GM12878 (cell line): ENCODE measurements at regions not wholly inside any gene's neighbourhood (a gene's known extent, or its start where the extent isn't known, plus 50 kb on each side); places are given as distances from the start of the nearest gene placed in this dataset.

Experiments
- ATAC-seq: fragments of 200-7000 bp; cut with Tn5 transposase; 3 replicates; pipeline ENCODE4 v1.9.1; 2020; ENCODE audit warnings: mild to moderate bottlenecking, moderate library complexity
- BruUV-seq: library from RNA; stranded (reverse); fragments of 400-500 nt; replicated peaks from 2 replicates; lab custom pipeline; 2021; lab: Mats Ljungman, UMichigan
- CTCF ChIA-PET: fragments of 300-600 bp; sonication (Branson Sonifier 250); formaldehyde crosslinking; extraction: SDS; loops from one replicate; lab custom pipeline; 2021; ENCODE audit warnings: inconsistent platforms; lab: Yijun Ruan, JAX
- POLR2A ChIA-PET: fragments of 350-600 bp; formaldehyde crosslinking; extraction: SDS; loops from one replicate; lab custom pipeline; 2021; ENCODE audit warnings: inconsistent platforms; lab: Charles Lee
- RAD21 ChIA-PET: fragments of 300-600 bp; sonication (Branson Sonifier 250); formaldehyde crosslinking; loops from one replicate; lab custom pipeline; 2023; ENCODE audit warnings: antibody characterized with exemption; ENCODE audit not compliant: unreplicated experiment; lab: Charles Lee
- SMC1A ChIA-PET: fragments of 300-600 bp; sonication (Branson Sonifier 250); formaldehyde crosslinking; loops from one replicate; lab custom pipeline; 2023; ENCODE audit not compliant: unreplicated experiment, uncharacterized antibody; lab: Charles Lee
- DNase-seq: peaks from one replicate; pipeline ENCODE4 v3.0.0-alpha.2; 2011; ENCODE audit warnings: low read depth, low spot score
- FAIRE-seq: peaks from 3 replicates; lab custom pipeline; 2011; peaks lifted over from hg19 to GRCh38; lab: Jason Lieb, UNC
- H2AFZ ChIP-seq: 2 replicates; pipeline ENCODE4 v1.6.0; 2011; ENCODE audit warnings: low read depth, low read length, control low read depth; ENCODE audit not compliant: control insufficient read depth
- H3K27ac ChIP-seq: 2 replicates; pipeline ENCODE4 v1.5.1; 2011; ENCODE audit warnings: control low read depth; ENCODE audit not compliant: control insufficient read depth, insufficient read depth
- H3K27me3 ChIP-seq, 2 experiments: replicated peaks in 1 of 2; 2 replicates each; pipeline versions ENCODE4 v1.6.0 to v1.6.1; 2011; ENCODE audit warnings: low read length in 1 of 2; ENCODE audit not compliant: control insufficient read depth in 2 of 2, insufficient read depth in 2 of 2
- H3K36me3 ChIP-seq, 2 experiments: 2 replicates each; pipeline ENCODE4 v1.5.1; 2011; ENCODE audit warnings: low read length in 1 of 2; ENCODE audit not compliant: control insufficient read depth in 2 of 2, insufficient read depth in 2 of 2
- H3K4me1 ChIP-seq: 2 replicates; pipeline ENCODE4 v1.6.1; 2011; ENCODE audit warnings: mild to moderate bottlenecking, low read length, moderate library complexity, mixed read lengths; ENCODE audit not compliant: control insufficient read depth, insufficient read depth
- H3K4me2 ChIP-seq: 2 replicates; pipeline ENCODE4 v1.6.0; 2011; ENCODE audit warnings: control low read depth; ENCODE audit not compliant: control insufficient read depth, insufficient read depth
- H3K4me3 ChIP-seq: fragments of 200-600 bp; sonication (generic); 2 replicates; pipeline ENCODE4 v1.5.1; 2016
- H3K79me2 ChIP-seq: 2 replicates; pipeline ENCODE4 v1.6.0; 2011; ENCODE audit warnings: low read length; ENCODE audit not compliant: control insufficient read depth, insufficient read depth
- H3K9ac ChIP-seq: 2 replicates; pipeline ENCODE4 v1.8.0; 2011; ENCODE audit warnings: low read length, control low read depth, mixed read lengths; ENCODE audit not compliant: control insufficient read depth, insufficient read depth
- H3K9me3 ChIP-seq: replicated peaks from 3 replicates; pipeline ENCODE4 v1.5.1; 2011; ENCODE audit warnings: mild to moderate bottlenecking, low read length; ENCODE audit not compliant: control insufficient read depth, insufficient read depth
- H4K20me1 ChIP-seq: 2 replicates; pipeline ENCODE4 v1.6.0; 2011; ENCODE audit not compliant: control insufficient read depth, insufficient read depth
- BACH1 ChIP-seq: fragments of 450-650 bp; IDR thresholded peaks from 2 replicates; pipeline ENCODE4 v1.6.1; 2017; ENCODE audit warnings: mild to moderate bottlenecking, borderline replicate concordance
- BHLHE40 ChIP-seq, 2 experiments: fragments of 450-650 bp in 1 of 2; IDR thresholded peaks; 2 replicates each; pipeline ENCODE4 v1.6.1; 2011 to 2017; ENCODE audit warnings: low read depth in 2 of 2, borderline replicate concordance in 1 of 2, improper control_type of control experiment in 1 of 2, low read length in 1 of 2, mild to moderate bottlenecking in 1 of 2
- CEBPZ ChIP-seq: fragments of 150-350 bp; IDR thresholded peaks from 2 replicates; pipeline ENCODE4 v1.6.1; 2016; ENCODE audit warnings: low read depth, low read length
- CHD1 ChIP-seq: IDR thresholded peaks from 2 replicates; pipeline ENCODE4 v1.6.1; 2012; ENCODE audit warnings: low read depth, low read length, improper control_type of control experiment
- IKZF1 ChIP-seq: fragments of 450-650 bp; conservative IDR thresholded peaks from 2 replicates; pipeline ENCODE4 v1.6.1; 2017; ENCODE audit warnings: antibody characterized with exemption, mild to moderate bottlenecking
- IKZF2 ChIP-seq, 2 experiments: fragments of 450-650 bp; IDR thresholded peaks; 2 replicates each; pipeline ENCODE4 v1.6.1; 2017; ENCODE audit warnings: mild to moderate bottlenecking in 2 of 2, moderate library complexity in 2 of 2
- KLF5 ChIP-seq: fragments of 450-650 bp; IDR thresholded peaks from 2 replicates; pipeline ENCODE4 v1.6.1; 2014; ENCODE audit warnings: mild to moderate bottlenecking; ENCODE audit not compliant: partially characterized antibody
- MXI1 ChIP-seq: fragments of 150-350 bp; IDR thresholded peaks from 2 replicates; pipeline ENCODE4 v1.6.1; 2011; ENCODE audit warnings: low read depth, mild to moderate bottlenecking, inconsistent platforms, low read length, improper control_type of control experiment
- MYC ChIP-seq: IDR thresholded peaks from 2 replicates; pipeline ENCODE4 v1.6.1; 2011; ENCODE audit warnings: mild to moderate bottlenecking, low read length, moderate library complexity, inconsistent platforms; ENCODE audit not compliant: insufficient read depth, insufficient replicate concordance, insufficient read length, severe bottlenecking
- NR2C1 ChIP-seq: fragments of 450-650 bp; IDR thresholded peaks from 2 replicates; pipeline ENCODE4 v1.6.1; 2017; ENCODE audit warnings: antibody characterized with exemption, mild to moderate bottlenecking, moderate library complexity
- NR2C2 ChIP-seq: IDR thresholded peaks from 2 replicates; pipeline ENCODE4 v1.6.1; 2011; ENCODE audit warnings: borderline replicate concordance, low read depth; ENCODE audit not compliant: control insufficient read depth, insufficient read length
- NR2F1 ChIP-seq: fragments of 450-650 bp; conservative IDR thresholded peaks from 2 replicates; pipeline ENCODE4 v1.6.1; 2017; ENCODE audit warnings: mild to moderate bottlenecking
- PAX5 ChIP-seq: IDR thresholded peaks from 2 replicates; pipeline ENCODE4 v1.6.1; 2011; ENCODE audit warnings: low read depth, low read length, borderline replicate concordance
- RAD21 ChIP-seq: IDR thresholded peaks from 2 replicates; pipeline ENCODE4 v1.6.1; 2011; ENCODE audit warnings: mild to moderate bottlenecking, low read depth, low read length, moderate library complexity; ENCODE audit not compliant: insufficient read depth
- RAD51 ChIP-seq: fragments of 450-650 bp; IDR thresholded peaks from 2 replicates; pipeline ENCODE4 v1.6.1; 2016; ENCODE audit warnings: moderate library complexity, mild to moderate bottlenecking, inconsistent platforms
- RB1 ChIP-seq: fragments of 450-650 bp; formaldehyde crosslinking; IDR thresholded peaks from 2 replicates; pipeline ENCODE4 v1.6.1; 2017; ENCODE audit warnings: mild to moderate bottlenecking, borderline replicate concordance
- RELB ChIP-seq: fragments of 450-650 bp; IDR thresholded peaks from 2 replicates; pipeline ENCODE4 v1.6.1; 2017; ENCODE audit warnings: low read depth, mild to moderate bottlenecking, moderate library complexity
- SPI1 ChIP-seq: IDR thresholded peaks from 2 replicates; pipeline ENCODE4 v1.6.1; 2011; ENCODE audit warnings: low read depth, mild to moderate bottlenecking, low read length, moderate library complexity, borderline replicate concordance; ENCODE audit not compliant: insufficient read depth
- WGBS: methylation state at CpG from one replicate; pipeline ENCODE4 v1.1.6; 2016; ENCODE audit warnings: low lambda C conversion rate; ENCODE audit not compliant: insufficient replicate concordance, insufficient coverage; ENCODE audit errors: missing lambda C conversion rate; 5-methylcytosine and 5-hydroxymethylcytosine counted together
- in situ Hi-C: fragments of 300-500 bp; cut with MboI; formaldehyde crosslinking; loops from 9 replicates; pipeline ENCODE4 v1.14.3; 2018; ENCODE audit warnings: mixed read lengths
- intact Hi-C: fragments of 100-400 bp; cut with micrococcal nuclease; formaldehyde crosslinking; loops from one replicate; pipeline ENCODE4 v1.14.2; 2022; ENCODE audit not compliant: unreplicated experiment

GRCh38 chr3:145815707-145816413 is 345.1 kb downstream of the PLOD2 start (continued):
- TF ChIP-seq CEBPZ (no peak), MXI1 (no peak), NR2F1 (no peak), RAD51 (no peak), IKZF1 (no peak)
- TF ChIP-seq, all 136 proteins: peak for 0

- ATAC-seq (peak; percentile 97), DNase-seq (no peak)
- no peaks in the 10 kb centered on the region for H3K9me3 ChIP-seq
- intact Hi-C loops = no loop called here
- H3K27me3 ChIP-seq = no peaks in the 10 kb centered on the region
- H2AFZ ChIP-seq = no peak overlapping the region
- ChIA-PET SMC1A (no interaction called here), RAD21 (interaction anchor here (1.1 kb wide), 1 partner anchor 84 kb away, joined by 3 read pairs; no protein-coding TSS in a partner anchor)
- TF ChIP-seq RB1 = no peak
- no peak for TF ChIP-seq BACH1
- no peak for TF ChIP-seq RAD21
- TF ChIP-seq CHD1 = no peak
- TF ChIP-seq RELB = no peak
- TF ChIP-seq NR2C1 = 0 out of 2 replicates have a peak, but pooled peaks have one; percentile 12
- no peak for TF ChIP-seq MYC
- TF ChIP-seq PAX5 = no peak
- 0 out of 4 replicates have a peak, but pooled peaks of 1 of the 2 experiments have one; percentile 31 for TF ChIP-seq IKZF2 (IDR thresholded peaks at IDR 0.05)
- TF ChIP-seq SPI1 = no peak
- TF ChIP-seq KLF5 = no peak
- peak in 1 of 2 experiments; percentile 18; a peak in 1 of 4 replicates for TF ChIP-seq BHLHE40 (IDR thresholded peaks at IDR 0.05; ENCODE audit: borderline replicate concordance in 1 of 2, low read depth in 2 of 2, low read length in 1 of 2)
- TF ChIP-seq NR2C2 = no peak
- TF ChIP-seq, all 136 proteins: peak for 3
- FAIRE-seq = no peak
- 24% methylated on average over 4 of the region's 4 CpGs for WGBS
- H3K4me1 ChIP-seq = no peaks in the 10 kb centered on the region
- BruUV-seq = no TSS peak
- H3K4me2 ChIP-seq = no peak overlapping the region
- no peaks in the 10 kb centered on the region for H4K20me1 ChIP-seq
- H3K79me2 ChIP-seq = no peaks in the 10 kb centered on the region
- no peaks in the 10 kb centered on the region for H3K36me3 ChIP-seq
- POLR2A ChIA-PET = no interaction called here
- H3K9ac ChIP-seq = no peak overlapping the region
- CTCF ChIA-PET = no interaction called here
- no peak overlapping the region for H3K27ac ChIP-seq
- H3K4me3 ChIP-seq = no peak overlapping the region
- in situ Hi-C loops = no loop called here
Observed at GRCh38 chr3:145817870-145818483, 343.0 kb downstream of the PLOD2 start.
